LHCN-M2 (cell line): ENCODE measurements at regions not wholly inside any gene's neighbourhood (a gene's known extent, or its start where the extent isn't known, plus 50 kb on each side); places are given as distances from the start of the nearest gene placed in this dataset.
"Not testable (repeated sequence)": the region's sequence is repeated elsewhere in the genome, so short reads cannot be mapped to it uniquely, and the experiment has no call there.

Experiments
- DNase-seq: peaks from one replicate; pipeline ENCODE4 v3.0.0-alpha.2; 2012; ENCODE audit warnings: low read depth

GRCh38 chr1:70490153-70490552 lies 79.1 kb downstream of the CTH start:
- DNase-seq, result no peak

GRCh38 chr1:70495370-70495769 lies 84.3 kb downstream of the CTH start:
- DNase-seq, result no peak

GRCh38 chr1:70496181-70496580 lies 85.1 kb downstream of the CTH start:
- no peak for DNase-seq

- no peak for DNase-seq
Observed at GRCh38 chr1:70497152-70497551, 86.1 kb downstream of the CTH start.

GRCh38 chr1:70498666-70499065 lies 87.6 kb downstream of the CTH start:
- DNase-seq, result no peak

- DNase-seq, result peak; percentile 11
Observed at GRCh38 chr1:70499695-70500094, 88.6 kb downstream of the CTH start.

GRCh38 chr1:70503358-70503757 lies 92.3 kb downstream of the CTH start:
- DNase-seq, result peak; percentile 51

- DNase-seq, result no peak
Observed at GRCh38 chr1:70504176-70504820, 93.2 kb downstream of the CTH start.

- DNase-seq, result peak; percentile 40
Observed at GRCh38 chr1:70504821-70505193, 93.7 kb downstream of the CTH start.

- not testable (repeated sequence) for DNase-seq
Observed at GRCh38 chr1:70507991-70508390, 96.9 kb downstream of the CTH start.

- peak; percentile 89 for DNase-seq
Observed at GRCh38 chr1:70509996-70510876, 99.2 kb downstream of the CTH start.

GRCh38 chr1:70517444-70517843 lies 106.4 kb downstream of the CTH start:
- DNase-seq, result no peak

- no peak for DNase-seq
Observed at GRCh38 chr1:70518106-70518505, 107.0 kb downstream of the CTH start.

- DNase-seq, result peak; percentile 10
Observed at GRCh38 chr1:70528590-70529333, 117.7 kb downstream of the CTH start.

GRCh38 chr1:70536708-70537366 lies 125.8 kb downstream of the CTH start:
- DNase-seq, result no peak

- DNase-seq, result no peak
Observed at GRCh38 chr1:70537788-70538187, 126.7 kb downstream of the CTH start.

- no peak for DNase-seq
Observed at GRCh38 chr1:70542030-70542429, 131.0 kb downstream of the CTH start.

- DNase-seq, result no peak
Observed at GRCh38 chr1:70542856-70543255, 131.8 kb downstream of the CTH start.

- no peak for DNase-seq
Observed at GRCh38 chr1:70546726-70547125, 135.7 kb downstream of the CTH start.

GRCh38 chr1:70552662-70553566 lies 141.8 kb downstream of the CTH start:
- DNase-seq, result no peak

- DNase-seq, result no peak
Observed at GRCh38 chr1:70553567-70553956, 142.5 kb downstream of the CTH start.
